Neural progenitor cell (in vitro differentiated cells): ENCODE measurements at regions not wholly inside any gene's neighbourhood (a gene's known extent, or its start where the extent isn't known, plus 50 kb on each side); places are given as distances from the start of the nearest gene placed in this dataset.

Experiments used
- DNase-seq: peaks from one replicate; pipeline ENCODE4 v3.0.0-alpha.2; 2016; ENCODE audit warnings: low spot score
- H2AFZ ChIP-seq: fragments of 200-600 bp; sonication (generic); replicated peaks from 2 replicates; pipeline ENCODE4 v1.6.1; 2016; ENCODE audit warnings: antibody characterized with exemption
- H3F3A ChIP-seq: fragments of 200-600 bp; sonication (generic); 2 replicates; pipeline ENCODE4 v1.6.1; 2016; ENCODE audit warnings: antibody characterized with exemption, low read depth
- H3K27ac ChIP-seq: fragments of 200-600 bp; sonication (generic); 2 replicates; pipeline ENCODE4 v1.5.1; 2016; ENCODE audit warnings: mild to moderate bottlenecking
- H3K27me3 ChIP-seq: fragments of 200-600 bp; sonication (generic); 2 replicates; pipeline ENCODE4 v1.6.1; 2016; ENCODE audit warnings: mild to moderate bottlenecking, moderate library complexity
- H3K36me3 ChIP-seq: fragments of 200-600 bp; sonication (generic); 2 replicates; pipeline ENCODE4 v1.5.1; 2016
- H3K4me1 ChIP-seq: fragments of 200-600 bp; sonication (generic); 2 replicates; pipeline ENCODE4 v1.6.1; 2016; ENCODE audit warnings: mixed run types
- H3K4me2 ChIP-seq: fragments of 200-600 bp; sonication (generic); 2 replicates; pipeline ENCODE4 v1.6.1; 2016
- H3K4me3 ChIP-seq: fragments of 200-600 bp; sonication (generic); 2 replicates; pipeline ENCODE4 v1.5.1; 2016
- H3K79me2 ChIP-seq: fragments of 200-600 bp; sonication (generic); 2 replicates; pipeline ENCODE4 v1.6.1; 2016; ENCODE audit warnings: low read depth
- H3K9ac ChIP-seq: fragments of 200-600 bp; sonication (generic); 2 replicates; pipeline ENCODE4 v1.6.1; 2016
- H3K9me3 ChIP-seq: fragments of 200-600 bp; sonication (generic); 2 replicates; pipeline ENCODE4 v1.5.1; 2016; ENCODE audit warnings: low read depth
- H4K20me1 ChIP-seq: fragments of 200-600 bp; sonication (generic); 2 replicates; pipeline ENCODE4 v1.6.1; 2016; ENCODE audit warnings: low read depth
- H3K27ac Mint-ChIP-seq: 3 replicates; pipeline ENCODE4 v1.8.0; 2021; ENCODE audit warnings: mixed read lengths
- H3K27me3 Mint-ChIP-seq: 2 replicates; pipeline ENCODE4 v1.8.0; 2022; ENCODE audit warnings: low read depth, mild to moderate bottlenecking, inconsistent platforms, moderate library complexity, mixed read lengths; ENCODE audit not compliant: insufficient read depth
- H3K36me3 Mint-ChIP-seq: 3 replicates; pipeline ENCODE4 v1.8.0; 2021; ENCODE audit warnings: mixed read lengths
- H3K4me1 Mint-ChIP-seq: 3 replicates; pipeline ENCODE4 v1.8.0; 2021; ENCODE audit warnings: mixed read lengths
- H3K4me3 Mint-ChIP-seq: 3 replicates; pipeline ENCODE4 v1.8.0; 2021; ENCODE audit warnings: mild to moderate bottlenecking, moderate library complexity, mixed read lengths
- H3K9me3 Mint-ChIP-seq: 3 replicates; pipeline ENCODE4 v1.8.0; 2020; ENCODE audit warnings: mixed read lengths
- EZH2 ChIP-seq: fragments of 200-600 bp; sonication (generic); IDR thresholded peaks from 2 replicates; pipeline ENCODE4 v1.6.1; 2017; ENCODE audit warnings: antibody characterized with exemption, mild to moderate bottlenecking, moderate library complexity
- EZH2phosphoT487 ChIP-seq: fragments of 200-600 bp; sonication (generic); IDR thresholded peaks from 2 replicates; pipeline ENCODE4 v1.6.1; 2017; ENCODE audit warnings: antibody characterized with exemption
- TF ChIP-seq, protein P1 (sequence below): fragments of 200-600 bp; sonication (generic); IDR thresholded peaks from 2 replicates; pipeline ENCODE4 v1.5.1; 2017; ENCODE audit warnings: antibody characterized with exemption, mild to moderate bottlenecking

DNA sequence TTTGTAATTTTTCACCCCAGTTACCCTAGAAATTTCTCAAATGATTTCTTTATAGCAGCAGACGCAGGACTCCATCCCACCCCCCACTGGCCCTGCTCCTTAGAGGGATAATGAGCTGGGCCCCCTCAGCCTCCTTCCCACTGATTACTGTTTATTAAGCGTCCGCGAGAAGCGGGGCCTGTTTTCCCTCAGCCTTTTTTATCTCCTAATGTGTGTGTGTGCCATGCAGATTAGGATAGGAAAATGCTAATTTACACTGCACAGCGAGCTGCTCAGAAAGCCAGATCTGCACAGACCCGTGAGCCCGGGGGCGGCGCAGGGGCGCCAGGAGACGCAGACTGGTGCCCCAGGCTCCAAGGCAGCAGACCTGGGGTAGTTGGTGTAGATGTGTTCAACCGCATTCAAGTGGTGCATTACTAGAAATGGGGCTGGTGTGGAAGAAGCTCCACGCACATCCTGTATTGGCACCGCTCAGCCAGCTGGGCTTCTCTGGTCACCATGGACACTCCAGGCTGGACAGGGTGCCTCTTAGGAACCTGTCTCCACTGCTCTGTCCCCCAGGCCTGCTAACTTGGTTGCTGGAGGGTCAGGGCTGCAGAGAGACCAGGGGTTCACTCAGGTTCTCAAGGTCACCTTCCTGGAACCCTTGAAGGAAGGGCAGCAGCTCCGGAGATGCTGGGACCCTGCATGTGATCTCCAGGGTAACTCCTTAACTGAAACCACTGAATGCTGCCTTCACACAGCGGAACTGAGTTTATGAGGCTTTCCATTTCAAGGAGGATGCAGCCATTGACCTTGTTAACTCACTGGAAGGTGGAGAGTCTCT lies 256.3 kb downstream of the ERMARD start:
- TF ChIP-seq EZH2phosphoT487 = no peak
- no peak for TF ChIP-seq EZH2
- TF ChIP-seq, protein P1, sequence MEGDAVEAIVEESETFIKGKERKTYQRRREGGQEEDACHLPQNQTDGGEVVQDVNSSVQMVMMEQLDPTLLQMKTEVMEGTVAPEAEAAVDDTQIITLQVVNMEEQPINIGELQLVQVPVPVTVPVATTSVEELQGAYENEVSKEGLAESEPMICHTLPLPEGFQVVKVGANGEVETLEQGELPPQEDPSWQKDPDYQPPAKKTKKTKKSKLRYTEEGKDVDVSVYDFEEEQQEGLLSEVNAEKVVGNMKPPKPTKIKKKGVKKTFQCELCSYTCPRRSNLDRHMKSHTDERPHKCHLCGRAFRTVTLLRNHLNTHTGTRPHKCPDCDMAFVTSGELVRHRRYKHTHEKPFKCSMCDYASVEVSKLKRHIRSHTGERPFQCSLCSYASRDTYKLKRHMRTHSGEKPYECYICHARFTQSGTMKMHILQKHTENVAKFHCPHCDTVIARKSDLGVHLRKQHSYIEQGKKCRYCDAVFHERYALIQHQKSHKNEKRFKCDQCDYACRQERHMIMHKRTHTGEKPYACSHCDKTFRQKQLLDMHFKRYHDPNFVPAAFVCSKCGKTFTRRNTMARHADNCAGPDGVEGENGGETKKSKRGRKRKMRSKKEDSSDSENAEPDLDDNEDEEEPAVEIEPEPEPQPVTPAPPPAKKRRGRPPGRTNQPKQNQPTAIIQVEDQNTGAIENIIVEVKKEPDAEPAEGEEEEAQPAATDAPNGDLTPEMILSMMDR = no peak
- Histone ChIP-seq H3K27ac (peak overlapping the region; percentile 39), H3K27me3 (no peaks in the 10 kb centered on the region), H3K4me1 (peaks cover 39% of the 10 kb centered on the region), H2AFZ (no peak overlapping the region), H3K4me2 (peak overlapping the region; percentile 72), H4K20me1 (no peaks in the 10 kb centered on the region), H3K4me3 (peak overlapping the region; percentile 37), H3K9ac (no peak overlapping the region), H3K36me3 (no peaks in the 10 kb centered on the region), H3F3A (peaks cover 25% of the 10 kb centered on the region), H3K79me2 (no peaks in the 10 kb centered on the region), H3K9me3 (peaks cover 12% of the 10 kb centered on the region)
- Mint-ChIP-seq H3K27ac (peak overlapping the region; percentile 94), H3K9me3 (peaks cover 24% of the 10 kb centered on the region), H3K4me3 (peak overlapping the region; percentile 76), H3K36me3 (peaks cover 4% of the 10 kb centered on the region), H3K4me1 (peaks cover 51% of the 10 kb centered on the region), H3K27me3 (peaks cover 12% of the 10 kb centered on the region)
- peak; percentile 75 for DNase-seq

DNA sequence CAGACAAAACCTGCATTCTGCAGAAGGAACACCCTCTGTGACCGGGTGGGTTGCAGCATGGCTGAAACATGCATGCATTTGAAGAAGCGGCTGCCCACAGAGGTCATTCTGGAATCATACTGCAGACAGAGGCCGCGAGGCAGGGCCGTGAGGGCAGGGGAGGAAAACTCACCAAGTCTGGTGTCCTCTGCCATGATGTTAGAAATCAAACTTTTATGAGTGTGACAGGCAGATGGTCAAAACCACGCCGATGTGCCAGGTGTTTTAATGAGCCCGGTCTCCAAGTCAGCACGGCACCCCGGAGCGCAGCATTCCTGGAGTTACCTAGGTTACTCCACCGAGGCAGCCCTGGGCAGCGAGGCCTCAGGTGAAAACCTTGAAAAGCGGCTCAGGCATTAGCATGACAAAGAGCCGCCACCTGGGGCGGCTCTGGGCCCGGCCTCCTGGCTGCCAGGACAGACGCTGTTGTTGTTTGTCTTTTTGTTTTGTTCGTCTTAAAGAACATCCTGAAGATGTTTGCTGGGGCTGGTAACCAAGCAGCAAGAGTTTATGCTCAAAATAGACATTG lies 255.6 kb downstream of the ERMARD start:
- H2AFZ ChIP-seq = no peak overlapping the region
- Mint-ChIP-seq H3K27ac (peak overlapping the region; percentile 94), H3K4me3 (peak overlapping the region; percentile 76), H3K36me3 (peaks cover 4% of the 10 kb centered on the region), H3K4me1 (peaks cover 51% of the 10 kb centered on the region), H3K9me3 (peaks cover 30% of the 10 kb centered on the region), H3K27me3 (peaks cover 18% of the 10 kb centered on the region)
- H3K79me2 ChIP-seq = no peaks in the 10 kb centered on the region
- H4K20me1 ChIP-seq = no peaks in the 10 kb centered on the region
- H3K27ac ChIP-seq = peak overlapping the region; percentile 10
- no peaks in the 10 kb centered on the region for H3K36me3 ChIP-seq
- DNase-seq = peak; percentile 91
- H3K4me3 ChIP-seq = peak overlapping the region; percentile 37
- H3K4me2 ChIP-seq = peak overlapping the region; percentile 72
- H3F3A ChIP-seq = peaks cover 25% of the 10 kb centered on the region
- TF ChIP-seq, protein P1 = no peak
- TF ChIP-seq EZH2phosphoT487 (no peak), EZH2 (no peak)
- H3K4me1 ChIP-seq = peaks cover 39% of the 10 kb centered on the region
- H3K9me3 ChIP-seq = peaks cover 15% of the 10 kb centered on the region
- no peaks in the 10 kb centered on the region for H3K27me3 ChIP-seq
- H3K9ac ChIP-seq = no peak overlapping the region

DNA sequence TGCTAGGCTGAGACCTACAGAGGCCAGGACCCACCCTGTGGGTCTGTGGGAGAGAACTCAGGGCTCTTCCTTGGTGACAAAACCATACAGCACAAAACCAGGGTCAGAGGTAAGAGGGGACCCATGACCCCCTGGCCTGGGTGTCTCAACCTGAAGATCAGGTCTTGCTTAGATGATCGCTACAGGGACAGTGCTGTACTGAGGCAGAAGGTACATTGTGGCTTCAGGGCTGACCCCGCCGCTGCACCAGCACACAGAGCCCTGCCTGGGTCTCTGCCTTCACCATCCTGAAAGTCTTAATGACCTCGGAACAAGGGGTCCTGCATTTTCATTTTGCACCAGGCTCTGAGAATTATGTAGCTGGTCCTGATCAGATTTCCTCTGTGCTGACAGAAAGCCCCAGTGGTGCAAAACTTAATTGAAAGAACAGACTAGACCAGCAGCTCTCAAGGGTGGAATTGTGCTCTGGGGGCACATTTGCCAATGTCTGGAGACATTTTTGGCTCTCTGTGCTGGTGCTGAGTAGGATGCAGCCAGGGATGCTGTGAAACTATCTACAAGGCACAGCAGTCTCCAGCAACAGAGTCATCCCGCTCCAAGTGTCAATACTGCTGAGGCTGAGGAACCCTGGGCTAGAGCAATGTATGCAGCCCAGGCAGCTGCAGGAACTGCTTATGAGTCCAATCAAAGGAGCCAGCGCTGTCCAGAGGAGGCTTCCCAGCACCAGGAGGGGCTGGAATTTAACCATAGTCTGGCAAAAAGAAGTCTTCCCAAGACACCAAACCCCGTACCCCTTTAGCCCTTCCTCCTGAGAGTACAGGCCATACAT lies 254.9 kb downstream of the ERMARD start:
- Histone ChIP-seq H3K36me3 (no peaks in the 10 kb centered on the region), H4K20me1 (no peaks in the 10 kb centered on the region), H3K9ac (no peak overlapping the region), H3K9me3 (peaks cover 15% of the 10 kb centered on the region), H3K4me3 (no peak overlapping the region), H3K79me2 (no peaks in the 10 kb centered on the region), H3K4me1 (peaks cover 34% of the 10 kb centered on the region), H3K4me2 (peak overlapping the region; percentile 72), H2AFZ (no peak overlapping the region), H3K27ac (peak overlapping the region; percentile 10), H3K27me3 (no peaks in the 10 kb centered on the region), H3F3A (peaks cover 25% of the 10 kb centered on the region)
- Mint-ChIP-seq H3K4me3 (peak overlapping the region; percentile 76), H3K9me3 (peaks cover 34% of the 10 kb centered on the region), H3K27me3 (peaks cover 25% of the 10 kb centered on the region), H3K27ac (no peak overlapping the region), H3K4me1 (peaks cover 44% of the 10 kb centered on the region), H3K36me3 (peaks cover 4% of the 10 kb centered on the region)
- peak; percentile 44 for DNase-seq
- TF ChIP-seq EZH2 = no peak
